Ishikawa (cell line): ENCODE measurements at regions not wholly inside any gene's neighbourhood (a gene's known extent, or its start where the extent isn't known, plus 50 kb on each side); places are given as distances from the start of the nearest gene placed in this dataset.
A peak's percentile ranks its signal among the peaks of the same experiment; 100 is the strongest.

Experiments
- CEBPB ChIP-seq: IDR thresholded peaks from 2 replicates; pipeline ENCODE4 v1.6.1; 2012
- CREB1 ChIP-seq: IDR thresholded peaks from 2 replicates; pipeline ENCODE4 v1.6.1; 2012; ENCODE audit warnings: low read depth
- EGR1 ChIP-seq: IDR thresholded peaks from 2 replicates; pipeline ENCODE4 v1.6.1; 2012
- EP300 ChIP-seq: IDR thresholded peaks from 2 replicates; pipeline ENCODE4 v1.6.1; 2012; ENCODE audit warnings: borderline replicate concordance
- FOXM1 ChIP-seq: IDR thresholded peaks from 2 replicates; pipeline ENCODE4 v1.6.1; 2012; ENCODE audit warnings: low read depth, borderline replicate concordance
- MAX ChIP-seq: IDR thresholded peaks from 2 replicates; pipeline ENCODE4 v1.6.1; 2012
- NFIC ChIP-seq: IDR thresholded peaks from 2 replicates; pipeline ENCODE4 v1.6.1; 2012
- RAD21 ChIP-seq: IDR thresholded peaks from 2 replicates; pipeline ENCODE4 v1.6.1; 2012; ENCODE audit warnings: low read depth
- REST ChIP-seq: IDR thresholded peaks from 2 replicates; pipeline ENCODE4 v1.6.1; 2012; ENCODE audit warnings: low read depth, mild to moderate bottlenecking
- TAF1 ChIP-seq: IDR thresholded peaks from 2 replicates; pipeline ENCODE4 v1.6.1; 2012; ENCODE audit warnings: low read depth, mild to moderate bottlenecking
- TCF12 ChIP-seq: IDR thresholded peaks from 2 replicates; pipeline ENCODE4 v1.6.1; 2012; ENCODE audit warnings: low read depth
- TEAD4 ChIP-seq: IDR thresholded peaks from 2 replicates; pipeline ENCODE4 v1.6.1; 2012
- USF1 ChIP-seq: IDR thresholded peaks from 2 replicates; pipeline ENCODE4 v1.6.1; 2012
- YY1 ChIP-seq: IDR thresholded peaks from 2 replicates; pipeline ENCODE4 v1.6.1; 2012; ENCODE audit warnings: low read depth
- ZBTB7A ChIP-seq: IDR thresholded peaks from 2 replicates; pipeline ENCODE4 v1.6.1; 2012; ENCODE audit warnings: low read depth

DNA sequence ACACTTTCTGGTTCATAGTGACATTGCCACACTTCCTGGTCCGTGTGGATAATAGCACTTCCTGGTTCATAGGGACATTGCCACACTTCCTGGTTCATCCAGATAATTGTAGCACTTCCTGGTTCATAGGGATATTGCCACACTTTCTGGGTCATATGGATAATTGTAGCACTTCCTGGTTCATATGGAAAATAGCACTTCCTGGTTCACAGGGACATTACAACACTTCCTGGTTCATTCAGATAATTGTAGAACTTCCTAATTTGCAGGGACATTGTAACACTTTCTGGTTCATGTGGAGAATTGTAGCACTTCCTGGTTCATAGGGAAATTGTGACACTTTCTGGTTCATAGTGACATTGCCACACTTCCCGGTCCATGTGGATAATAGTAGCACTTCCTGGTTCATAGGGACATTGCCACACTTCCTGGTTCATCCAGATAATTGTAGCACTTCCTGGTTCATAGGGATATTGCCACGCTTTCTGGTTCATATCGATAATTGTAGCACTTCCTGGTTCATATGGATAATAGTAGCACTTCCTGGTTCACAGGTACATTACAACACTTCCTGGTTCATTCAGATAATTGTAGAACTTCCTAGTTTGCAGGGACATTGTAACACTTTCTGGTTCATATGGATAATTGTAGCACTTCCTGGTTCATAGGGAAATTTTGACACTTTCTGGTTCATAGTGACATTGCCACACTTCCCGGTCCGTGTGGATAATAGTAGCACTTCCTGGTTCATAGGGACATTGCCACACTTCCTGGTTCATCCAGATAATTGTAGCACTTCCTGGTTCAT lies 60.0 kb upstream of the CD99 start:
- 0 out of 2 replicates have a peak, but pooled peaks have one; percentile 19 for TF ChIP-seq CEBPB

GRCh38 chrX:2629316-2630007 lies 61.6 kb upstream of the CD99 start:
- TF ChIP-seq EP300 (no peak), USF1 (no peak), NFIC (no peak), MAX (no peak), REST (no peak), CEBPB (no peak), TAF1 (no peak), RAD21 (no peak), ZBTB7A (no peak), EGR1 (no peak), CREB1 (no peak), FOXM1 (no peak), YY1 (no peak), TEAD4 (no peak), TCF12 (no peak)

DNA sequence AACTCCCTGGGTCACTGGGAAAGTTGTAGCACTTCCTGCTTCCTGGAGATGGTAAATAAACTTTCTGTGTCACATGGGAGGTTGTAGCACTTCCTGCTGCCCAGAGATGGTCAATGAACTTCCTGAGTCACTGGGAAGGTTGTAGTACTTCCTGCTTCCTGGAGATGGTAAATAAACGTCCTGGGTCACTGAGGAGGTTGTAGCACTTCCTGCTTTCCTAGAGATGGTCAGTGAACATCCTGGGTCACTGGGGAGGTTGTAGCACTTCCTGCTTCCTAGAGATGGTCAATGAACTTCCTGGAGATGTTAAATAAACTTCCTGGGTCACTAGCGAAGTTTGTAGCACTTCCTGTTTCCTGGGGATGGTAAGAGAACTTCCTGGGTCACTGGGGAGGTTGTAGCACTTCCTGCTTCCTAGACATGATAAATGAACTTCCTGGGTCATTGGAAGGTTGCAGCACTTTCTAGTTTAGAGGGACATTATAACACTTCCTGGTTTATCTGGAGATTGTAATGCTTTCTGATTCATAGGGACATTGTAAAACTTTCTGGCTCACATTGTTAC lies 62.3 kb upstream of the CD99 start:
- no peak for TF ChIP-seq USF1
- TF ChIP-seq ZBTB7A = no peak
- TF ChIP-seq CEBPB = no peak
- TF ChIP-seq RAD21 = no peak
- TF ChIP-seq MAX = no peak
- no peak for TF ChIP-seq EGR1
- TF ChIP-seq YY1 = no peak
- no peak for TF ChIP-seq EP300
- TF ChIP-seq NFIC = no peak
- no peak for TF ChIP-seq FOXM1
- no peak for TF ChIP-seq TCF12
- no peak for TF ChIP-seq TEAD4
- TF ChIP-seq CREB1 = no peak
- TF ChIP-seq TAF1 = no peak
- no peak for TF ChIP-seq REST

DNA sequence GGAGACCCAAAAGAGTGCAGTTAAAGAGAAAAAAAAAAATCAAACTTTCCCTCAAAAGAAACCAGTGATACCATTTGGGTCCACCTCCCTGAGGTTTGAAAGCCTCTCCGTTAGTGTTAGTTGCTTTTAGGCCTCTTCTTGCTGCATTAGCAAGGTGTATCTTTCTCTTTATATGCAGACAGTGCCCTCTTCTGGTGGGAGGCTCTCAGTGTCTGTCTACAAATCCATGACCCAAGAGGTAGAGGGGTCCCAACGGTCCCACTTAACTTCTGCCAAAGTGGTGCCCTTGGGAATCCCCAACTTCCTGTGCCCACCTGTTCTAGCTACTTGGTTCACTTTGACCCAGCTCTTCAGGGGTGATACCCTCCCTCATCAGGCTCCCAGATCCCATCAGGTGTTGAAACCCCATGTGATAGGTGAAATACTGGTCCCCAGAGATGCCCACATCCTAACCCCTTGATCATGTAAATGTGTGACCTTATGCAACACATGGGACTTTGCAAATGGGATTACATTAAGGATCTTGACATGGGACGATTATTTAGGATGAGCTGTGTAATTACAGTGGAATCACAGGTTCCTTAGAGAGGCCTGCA lies 63.7 kb upstream of the CD99 start:
- TF ChIP-seq RAD21 (peak; percentile 60), MAX (no peak), ZBTB7A (no peak), EGR1 (no peak)

DNA sequence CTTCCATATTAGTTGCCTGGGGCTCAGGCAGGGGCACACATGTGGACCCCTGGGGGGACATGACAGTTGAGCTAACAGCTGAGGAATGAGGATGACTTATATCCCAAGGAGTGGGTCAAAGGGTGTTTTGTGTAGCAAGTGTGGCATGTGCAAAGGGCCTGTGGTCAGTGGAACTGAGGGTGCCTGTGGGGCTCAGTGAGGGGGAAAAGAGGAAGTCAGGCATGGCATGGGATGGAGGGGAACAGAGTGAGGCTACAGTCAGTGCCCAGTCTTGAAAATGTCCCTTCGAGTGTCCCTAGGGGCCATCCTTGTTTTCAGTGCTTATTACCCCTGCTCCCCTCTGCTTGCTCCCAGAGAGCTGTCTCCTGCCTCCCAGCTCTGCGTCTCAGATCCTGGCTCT lies 64.3 kb upstream of the CD99 start:
- TF ChIP-seq RAD21 = no peak
- no peak for TF ChIP-seq EGR1
- TF ChIP-seq TEAD4 = no peak
- no peak for TF ChIP-seq REST
- no peak for TF ChIP-seq MAX
- no peak for TF ChIP-seq EP300
- no peak for TF ChIP-seq YY1
- no peak for TF ChIP-seq USF1
- no peak for TF ChIP-seq TAF1
- TF ChIP-seq CEBPB = no peak
- no peak for TF ChIP-seq FOXM1
- TF ChIP-seq ZBTB7A = no peak
- no peak for TF ChIP-seq NFIC
